GM10248 (cell line): ENCODE measurements at regions not wholly inside any gene's neighbourhood (a gene's known extent, or its start where the extent isn't known, plus 50 kb on each side); places are given as distances from the start of the nearest gene placed in this dataset.
"Not testable (repeated sequence)": the region's sequence is repeated elsewhere in the genome, so short reads cannot be mapped to it uniquely, and the experiment has no call there.

ENCODE experiments used
- CTCF ChIA-PET: fragments of 300-600 bp; sonication (Branson Sonifier 250); formaldehyde crosslinking; extraction: SDS; loops from one replicate; lab custom pipeline; 2021; ENCODE audit warnings: antibody characterized with exemption; lab: Yijun Ruan, JAX
- POLR2A ChIA-PET: fragments of 350-650 bp; sonication (Branson Sonifier 250); formaldehyde crosslinking; extraction: SDS; loops from one replicate; lab custom pipeline; 2020; ENCODE audit warnings: antibody characterized with exemption; lab: Yijun Ruan, JAX
- DNase-seq: peaks from one replicate; pipeline ENCODE4 v3.0.0; 2012; ENCODE audit errors: extremely low spot score
- TF ChIP-seq, protein P1 (sequence below): IDR thresholded peaks from 2 replicates; pipeline ENCODE4 v1.5.1; 2012; ENCODE audit warnings: mild to moderate bottlenecking, low read depth; ENCODE audit errors: extremely low read depth, missing control alignments, control extremely low read depth

DNA sequence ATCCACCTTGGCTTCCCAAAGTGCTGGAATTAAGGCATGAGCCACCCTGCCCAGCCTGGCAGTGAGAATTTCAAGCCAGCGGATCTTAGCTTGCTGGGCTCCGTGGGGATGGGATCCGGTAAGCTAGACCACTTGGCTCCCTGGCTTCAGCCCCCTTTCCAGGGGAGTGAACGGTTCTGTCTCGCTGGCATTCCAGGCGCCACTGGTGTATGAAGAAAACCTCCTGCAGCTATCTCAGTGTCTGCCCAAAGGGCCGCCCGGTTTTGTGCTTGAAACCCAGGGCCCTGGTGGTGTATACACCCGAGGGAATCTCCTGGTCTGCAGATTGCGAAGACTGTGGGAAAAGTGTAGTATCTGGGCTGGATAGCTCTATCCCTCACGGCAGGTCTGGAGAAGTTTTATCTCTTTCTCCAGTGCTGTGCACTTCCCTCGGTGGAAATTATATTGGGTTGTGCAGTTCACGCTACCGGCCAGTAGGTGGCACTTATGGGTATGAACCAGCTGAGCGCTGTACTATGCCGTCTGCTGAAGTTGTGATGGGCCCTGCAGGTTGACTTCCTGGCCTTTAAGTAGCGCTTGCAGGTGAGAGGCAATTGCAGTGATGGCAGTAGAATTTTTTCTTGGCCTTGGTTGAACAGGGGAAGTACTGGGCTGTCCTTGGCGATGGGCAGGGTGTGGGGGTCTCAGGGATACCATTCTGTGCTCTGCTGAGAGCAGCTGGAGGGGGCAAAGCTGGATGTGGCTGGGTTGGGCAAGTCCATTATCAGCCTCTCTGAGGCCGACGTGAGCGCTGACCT is 138.0 kb upstream of the MTPN start:
- ChIA-PET CTCF (interaction anchor here (0.7 to 3.1 kb wide), 26 partner anchors 8 to 1478 kb away, joined by 3 to 38 read pairs (median 4); no protein-coding TSS in a partner anchor), POLR2A (no interaction called here)
- TF ChIP-seq, protein P1, sequence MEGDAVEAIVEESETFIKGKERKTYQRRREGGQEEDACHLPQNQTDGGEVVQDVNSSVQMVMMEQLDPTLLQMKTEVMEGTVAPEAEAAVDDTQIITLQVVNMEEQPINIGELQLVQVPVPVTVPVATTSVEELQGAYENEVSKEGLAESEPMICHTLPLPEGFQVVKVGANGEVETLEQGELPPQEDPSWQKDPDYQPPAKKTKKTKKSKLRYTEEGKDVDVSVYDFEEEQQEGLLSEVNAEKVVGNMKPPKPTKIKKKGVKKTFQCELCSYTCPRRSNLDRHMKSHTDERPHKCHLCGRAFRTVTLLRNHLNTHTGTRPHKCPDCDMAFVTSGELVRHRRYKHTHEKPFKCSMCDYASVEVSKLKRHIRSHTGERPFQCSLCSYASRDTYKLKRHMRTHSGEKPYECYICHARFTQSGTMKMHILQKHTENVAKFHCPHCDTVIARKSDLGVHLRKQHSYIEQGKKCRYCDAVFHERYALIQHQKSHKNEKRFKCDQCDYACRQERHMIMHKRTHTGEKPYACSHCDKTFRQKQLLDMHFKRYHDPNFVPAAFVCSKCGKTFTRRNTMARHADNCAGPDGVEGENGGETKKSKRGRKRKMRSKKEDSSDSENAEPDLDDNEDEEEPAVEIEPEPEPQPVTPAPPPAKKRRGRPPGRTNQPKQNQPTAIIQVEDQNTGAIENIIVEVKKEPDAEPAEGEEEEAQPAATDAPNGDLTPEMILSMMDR, result peak; percentile 83
- DNase-seq, result peak; percentile 64

DNA sequence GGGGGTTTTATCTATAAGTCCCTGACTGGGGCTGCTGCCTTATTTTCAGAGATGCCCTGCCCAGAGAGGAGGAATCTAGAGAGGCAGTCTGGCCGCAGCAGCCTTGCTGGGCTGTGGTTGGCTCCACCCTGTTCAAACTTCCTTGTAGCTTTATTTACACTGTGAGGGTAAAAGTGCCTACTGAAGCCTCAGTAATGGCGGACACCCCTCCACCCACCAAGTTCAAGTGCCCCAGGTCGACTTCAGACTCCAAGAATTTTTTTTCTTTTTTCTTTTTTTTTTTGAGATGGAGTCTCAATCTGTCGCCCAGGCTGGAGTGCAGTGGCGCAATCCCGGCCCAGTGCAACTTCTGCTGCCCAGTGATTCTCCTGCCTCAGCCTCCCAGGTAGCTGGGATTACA is 137.3 kb upstream of the MTPN start:
- DNase-seq, POLR2A ChIA-PET: not testable (repeated sequence)
- CTCF ChIA-PET, result interaction anchor here (0.7 to 3.1 kb wide), 22 partner anchors 7 to 1479 kb away, joined by 3 to 38 read pairs (median 4); no protein-coding TSS in a partner anchor

DNA sequence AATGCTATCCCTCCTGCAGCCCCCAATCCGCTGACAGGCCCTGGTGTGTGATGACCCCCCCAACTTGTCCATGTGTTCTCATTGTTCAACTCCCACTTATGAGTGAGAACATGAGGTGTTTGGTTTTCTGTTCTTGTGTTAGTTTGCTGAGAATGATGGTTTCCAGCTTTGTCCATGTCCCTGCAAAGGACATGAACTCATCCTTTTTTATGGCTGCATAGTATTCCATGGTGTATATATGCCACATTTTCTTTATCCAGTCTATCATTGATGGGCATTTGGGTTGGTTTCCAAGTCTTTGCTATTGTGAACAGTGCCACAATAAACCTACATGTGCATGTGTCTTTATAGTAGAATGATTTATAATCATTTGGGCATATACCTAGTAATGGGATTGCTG is 131.9 kb upstream of the MTPN start:
- CTCF ChIA-PET, DNase-seq, POLR2A ChIA-PET: not testable (repeated sequence)

DNA sequence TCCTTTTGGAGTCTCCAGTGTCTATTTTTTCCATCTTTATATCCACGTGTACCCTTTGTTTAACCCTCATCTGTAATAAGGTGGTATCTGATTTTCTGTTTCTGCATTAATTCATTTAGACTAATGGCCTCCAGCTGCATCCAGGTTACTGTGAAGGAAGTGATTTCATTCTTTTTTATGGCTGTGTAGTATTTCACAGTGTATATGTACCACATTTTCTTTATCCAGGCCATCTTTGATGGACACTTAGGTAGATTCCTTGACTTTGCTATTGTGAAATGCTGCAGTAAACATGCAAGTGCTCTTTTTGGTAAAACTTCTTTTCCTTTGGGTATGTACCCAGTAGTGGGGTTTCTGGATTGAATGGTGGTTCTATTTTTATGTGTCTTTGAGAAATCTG is 128.0 kb upstream of the MTPN start:
- ChIA-PET POLR2A (no interaction called here), CTCF (no interaction called here)
- TF ChIP-seq, protein P1, result no peak
- no peak for DNase-seq

DNA sequence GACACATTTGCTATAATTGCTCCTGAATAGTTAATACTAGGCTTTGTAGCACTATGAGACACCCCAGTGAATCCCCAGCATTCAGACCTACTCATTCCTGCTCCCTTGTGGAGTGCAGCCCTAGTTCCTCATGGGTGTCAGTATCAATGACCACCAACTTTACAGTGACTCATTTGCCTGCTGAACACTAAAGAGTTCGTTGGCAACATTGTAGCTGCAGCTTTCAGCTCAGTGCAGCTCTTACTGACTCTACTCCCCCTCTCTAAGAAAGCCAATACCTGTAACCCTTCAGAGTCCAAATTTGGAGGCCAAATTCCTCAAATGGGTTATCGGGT is 127.1 kb upstream of the MTPN start:
- no peak for DNase-seq

DNA sequence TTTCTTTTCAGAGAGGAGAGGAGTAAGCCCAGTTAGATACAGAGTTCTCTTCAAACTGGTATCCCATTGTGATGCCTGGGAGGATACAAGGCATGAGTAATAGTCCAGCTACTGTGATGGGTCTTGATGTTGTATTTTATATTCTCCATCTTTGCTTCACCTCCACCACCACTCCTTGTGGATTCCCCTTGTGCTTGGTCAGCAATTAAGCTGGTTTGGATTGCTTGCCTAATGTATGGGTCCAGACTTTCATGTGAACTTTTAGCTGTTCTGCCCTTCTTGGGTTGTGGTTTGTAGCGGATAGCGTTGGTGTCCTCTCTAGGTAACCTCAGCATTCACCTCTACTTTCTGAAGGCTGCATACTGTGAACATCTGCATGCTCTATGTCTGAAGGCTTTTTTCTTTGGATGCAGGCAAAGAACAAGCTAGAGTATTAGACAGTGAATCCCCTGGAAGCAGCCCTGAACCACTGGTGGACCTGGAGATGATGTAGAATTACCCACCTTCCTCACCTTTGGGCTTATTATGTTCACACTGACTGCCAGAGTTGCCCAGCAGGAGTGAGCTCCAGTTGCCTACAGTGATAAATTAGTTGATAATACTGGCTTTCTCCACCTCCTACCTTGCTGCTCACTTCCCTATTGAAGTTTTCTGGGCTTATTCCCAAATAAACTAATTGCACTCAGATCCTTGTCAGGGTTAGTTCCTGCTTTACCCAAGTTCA is 126.5 kb upstream of the MTPN start:
- CTCF ChIA-PET, result interaction anchor here (1.6 to 3.0 kb wide), 2 partner anchors 11 to 19 kb away, joined by 3 to 19 read pairs; no protein-coding TSS in a partner anchor
- TF ChIP-seq, protein P1, result no peak
- POLR2A ChIA-PET, result no interaction called here
- DNase-seq, result no peak

More for the DNA sequence above, 127.1 kb upstream of the MTPN start:
- POLR2A ChIA-PET, result no interaction called here
- TF ChIP-seq, protein P1, result no peak
- CTCF ChIA-PET, result interaction anchor here (1.6 to 3.0 kb wide), 2 partner anchors 11 to 18 kb away, joined by 3 to 19 read pairs; no protein-coding TSS in a partner anchor

DNA sequence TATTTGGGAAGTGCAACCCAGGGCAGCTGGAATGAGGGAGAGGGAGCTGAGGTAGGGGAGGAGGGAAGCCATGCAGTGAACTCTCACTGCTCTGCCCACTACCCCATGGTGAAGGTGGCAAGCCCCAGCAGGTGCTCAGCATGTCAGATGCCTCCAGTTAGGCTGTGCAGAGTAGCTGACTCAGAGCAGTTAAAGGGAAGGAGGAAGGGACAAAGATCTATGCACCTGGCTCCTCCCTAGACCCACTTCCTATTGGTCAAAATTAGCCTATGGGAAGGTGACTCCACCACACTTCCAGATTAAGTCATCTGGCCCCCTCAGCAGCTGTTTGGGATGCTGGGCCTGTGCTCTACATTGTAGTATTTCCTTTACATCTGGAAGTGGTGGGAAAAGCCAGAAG is 125.7 kb upstream of the MTPN start:
- ChIA-PET POLR2A (no interaction called here), CTCF (interaction anchor here (1.6 to 3.0 kb wide), 2 partner anchors 12 to 20 kb away, joined by 3 to 19 read pairs; no protein-coding TSS in a partner anchor)
- no peak for DNase-seq
- TF ChIP-seq, protein P1, result no peak

DNA sequence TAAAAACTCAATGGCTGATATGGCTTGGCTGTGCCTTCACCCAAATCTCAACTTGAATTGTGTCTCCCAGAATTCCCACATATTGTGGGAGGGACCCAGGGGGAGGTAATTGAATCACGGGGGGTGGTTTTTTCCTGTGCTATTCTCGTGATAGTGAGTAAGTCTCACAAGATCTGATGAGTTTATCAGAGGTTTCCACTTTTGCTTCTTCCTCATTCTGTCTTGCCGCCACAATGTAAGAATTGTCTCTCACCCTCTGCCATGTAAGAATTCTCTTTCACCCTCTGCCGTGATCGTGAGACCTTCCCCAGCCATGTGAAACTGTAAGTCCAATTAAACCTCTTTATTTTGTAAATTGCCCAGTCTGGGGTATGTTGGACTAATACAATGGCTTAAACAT is 115.6 kb upstream of the MTPN start:
- CTCF ChIA-PET, POLR2A ChIA-PET: not testable (repeated sequence)

More for the DNA sequence above, 115.6 kb upstream of the MTPN start:
- DNase-seq, result not testable (repeated sequence)
